Caco-2 (cell line): ENCODE measurements at regions not wholly inside any gene's neighbourhood (a gene's known extent, or its start where the extent isn't known, plus 50 kb on each side); places are given as distances from the start of the nearest gene placed in this dataset.

Source experiments
- BruUV-seq: library from RNA; stranded (reverse); fragments of 400-500 nt; replicated peaks from 2 replicates; lab custom pipeline; 2021; lab: Mats Ljungman, UMichigan
- CTCF ChIA-PET: fragments of 300-600 bp; sonication (Branson Sonifier 250); formaldehyde crosslinking; loops from one replicate; lab custom pipeline; 2022; ENCODE audit warnings: antibody characterized with exemption; lab: Charles Lee
- POLR2A ChIA-PET: fragments of 300-600 bp; sonication (Branson Sonifier 250); formaldehyde crosslinking; loops from one replicate; lab custom pipeline; 2022; ENCODE audit warnings: antibody characterized with exemption; lab: Charles Lee
- DNase-seq, 2 experiments: peaks; one replicate each; pipeline versions ENCODE4 v3.0.0 to v3.0.0-alpha.2; 2020 to 2022
- H3K27me3 ChIP-seq: replicated peaks from 2 replicates; pipeline ENCODE4 v1.6.0; 2011; ENCODE audit warnings: low read length; ENCODE audit not compliant: control insufficient read depth, insufficient read depth
- H3K36me3 ChIP-seq: 2 replicates; pipeline ENCODE4 v1.5.1; 2011; ENCODE audit warnings: low read length; ENCODE audit not compliant: control insufficient read depth, insufficient read depth
- H3K4me1 ChIP-seq: fragments of 250-450 bp; sonication (Bioruptor Pico); 2 replicates; pipeline ENCODE4 v1.5.1; 2020; ENCODE audit warnings: mild to moderate bottlenecking
- H3K4me3 ChIP-seq: 2 replicates; pipeline ENCODE4 v1.5.1; 2011; ENCODE audit warnings: low read depth, mild to moderate bottlenecking, control low read depth, low read length
- H3K9me3 ChIP-seq: fragments of 250-450 bp; sonication (Bioruptor Pico); 2 replicates; pipeline ENCODE4 v1.5.1; 2020; ENCODE audit warnings: mild to moderate bottlenecking, moderate library complexity
- H3K27ac Mint-ChIP-seq: one replicate; pipeline ENCODE4 v1.8.0; 2022; ENCODE audit warnings: mixed read lengths; ENCODE audit not compliant: unreplicated experiment
- H3K27me3 Mint-ChIP-seq: one replicate; pipeline ENCODE4 v1.8.0; 2022; ENCODE audit warnings: mixed read lengths; ENCODE audit not compliant: insufficient read depth, unreplicated experiment
- H3K36me3 Mint-ChIP-seq: one replicate; pipeline ENCODE4 v1.8.0; 2022; ENCODE audit warnings: mild to moderate bottlenecking, mixed read lengths; ENCODE audit not compliant: insufficient read depth, unreplicated experiment
- H3K4me1 Mint-ChIP-seq: one replicate; pipeline ENCODE4 v1.8.0; 2022; ENCODE audit warnings: low read depth, mixed read lengths; ENCODE audit not compliant: unreplicated experiment
- H3K4me3 Mint-ChIP-seq: one replicate; pipeline ENCODE4 v1.8.0; 2022; ENCODE audit warnings: mild to moderate bottlenecking, moderate library complexity, mixed read lengths; ENCODE audit not compliant: unreplicated experiment
- H3K9me3 Mint-ChIP-seq: one replicate; pipeline ENCODE4 v1.8.0; 2022; ENCODE audit warnings: mixed read lengths; ENCODE audit not compliant: unreplicated experiment
- CTCF ChIP-seq, 2 experiments: fragments of 200-600 bp in 1 of 2; IDR thresholded peaks; 1 replicate in 1 of 2; 2 replicates in 1 of 2; pipeline versions ENCODE4 v1.5.1 to v1.8.0; 2011 to 2022; ENCODE audit warnings: antibody characterized with exemption in 1 of 2, control low read depth in 1 of 2, inconsistent platforms in 1 of 2, low read depth in 1 of 2, low read length in 1 of 2, mild to moderate bottlenecking in 1 of 2, moderate library complexity in 1 of 2; ENCODE audit not compliant: insufficient read depth in 1 of 2, severe bottlenecking in 1 of 2, unreplicated experiment in 1 of 2
- intact Hi-C: fragments of 100-400 bp; cut with micrococcal nuclease; formaldehyde crosslinking; loops from one replicate; pipeline ENCODE4 v1.10.0; 2022; ENCODE audit not compliant: unreplicated experiment

- ChIA-PET CTCF (no interaction called here), POLR2A (no interaction called here)
- BruUV-seq: no TSS peak
- intact Hi-C loops: loop anchor here (5.0 kb wide), 1 partner anchor 138 kb away; no protein-coding TSS in a partner anchor
- peaks cover 2% of the 10 kb centered on the region for H3K27me3 Mint-ChIP-seq
- Histone ChIP-seq H3K4me3 (no peak overlapping the region), H3K9me3 (no peaks in the 10 kb centered on the region), H3K27me3 (no peaks in the 10 kb centered on the region), H3K36me3 (no peaks in the 10 kb centered on the region), H3K4me1 (no peaks in the 10 kb centered on the region)
- H3K9me3 Mint-ChIP-seq: no peaks in the 10 kb centered on the region
- H3K4me1 Mint-ChIP-seq: no peaks in the 10 kb centered on the region
- H3K27ac Mint-ChIP-seq: no peak overlapping the region
- no peak for TF ChIP-seq CTCF (IDR thresholded peaks at IDR 0.05; ENCODE audit: insufficient read depth in 1 of 2, low read depth in 1 of 2, low read length in 1 of 2, severe bottlenecking in 1 of 2, unreplicated experiment in 1 of 2)
- no peak overlapping the region for H3K4me3 Mint-ChIP-seq
- no peaks in the 10 kb centered on the region for H3K36me3 Mint-ChIP-seq
- no peak for DNase-seq
Observed at GRCh38 chr7:83794829-83795228, 145.9 kb upstream of the SEMA3E start.

GRCh38 chr7:83793558-83793957, 144.6 kb upstream of the SEMA3E start:
- H3K36me3 ChIP-seq: no peaks in the 10 kb centered on the region
- no TSS peak for BruUV-seq
- Mint-ChIP-seq H3K4me1 (no peaks in the 10 kb centered on the region), H3K36me3 (no peaks in the 10 kb centered on the region), H3K4me3 (no peak overlapping the region), H3K9me3 (no peaks in the 10 kb centered on the region), H3K27ac (no peak overlapping the region), H3K27me3 (peaks cover 2% of the 10 kb centered on the region)
- TF ChIP-seq CTCF (IDR thresholded peaks at IDR 0.05; ENCODE audit: insufficient read depth in 1 of 2, low read depth in 1 of 2, low read length in 1 of 2, severe bottlenecking in 1 of 2, unreplicated experiment in 1 of 2): no peak
- H3K4me3 ChIP-seq: no peak overlapping the region
- H3K27me3 ChIP-seq: no peaks in the 10 kb centered on the region
- DNase-seq: no peak
- H3K4me1 ChIP-seq: no peaks in the 10 kb centered on the region
- ChIA-PET CTCF (no interaction called here), POLR2A (no interaction called here)
- intact Hi-C loops: loop anchor here (5.0 kb wide), 1 partner anchor 136 kb away; no protein-coding TSS in a partner anchor
- no peaks in the 10 kb centered on the region for H3K9me3 ChIP-seq

- no peaks in the 10 kb centered on the region for H3K9me3 ChIP-seq
- H3K27me3 ChIP-seq: no peaks in the 10 kb centered on the region
- no peaks in the 10 kb centered on the region for H3K4me1 ChIP-seq
- CTCF ChIA-PET: no interaction called here
- Mint-ChIP-seq H3K27ac (no peak overlapping the region), H3K27me3 (peaks cover 2% of the 10 kb centered on the region), H3K36me3 (no peaks in the 10 kb centered on the region), H3K4me3 (no peak overlapping the region), H3K4me1 (no peaks in the 10 kb centered on the region), H3K9me3 (no peaks in the 10 kb centered on the region)
- no peak overlapping the region for H3K4me3 ChIP-seq
- DNase-seq: no peak
- intact Hi-C loops: loop anchor here (2.0 to 5.0 kb wide), 2 partner anchors 134 to 381 kb away; no protein-coding TSS in a partner anchor
- TF ChIP-seq CTCF (IDR thresholded peaks at IDR 0.05; ENCODE audit: insufficient read depth in 1 of 2, low read depth in 1 of 2, low read length in 1 of 2, severe bottlenecking in 1 of 2, unreplicated experiment in 1 of 2): no peak
- POLR2A ChIA-PET: no interaction called here
- H3K36me3 ChIP-seq: no peaks in the 10 kb centered on the region
- BruUV-seq: no TSS peak
Observed at GRCh38 chr7:83791737-83792136, 142.8 kb upstream of the SEMA3E start.
